Transverse colon (tissue), 4 donors: ENCODE measurements at regions not wholly inside any gene's neighbourhood (a gene's known extent, or its start where the extent isn't known, plus 50 kb on each side); places are given as distances from the start of the nearest gene placed in this dataset.
"Not testable (repeated sequence)": the region's sequence is repeated elsewhere in the genome, so short reads cannot be mapped to it uniquely, and the experiment has no call there.

Source experiments
- DNase-seq: peaks from one replicate; pipeline ENCODE4 v3.0.0-alpha.2; 2019
- H3K27ac ChIP-seq, 4 donors: fragments of 200-600 bp; sonication (generic); 2 replicates each; pipeline ENCODE4 v1.5.1; 2016 to 2018; ENCODE audit warnings: inconsistent platforms in 4 of 4
- H3K27me3 ChIP-seq: fragments of 200-600 bp; sonication (generic); 2 replicates; pipeline ENCODE4 v1.5.1; 2017; ENCODE audit warnings: inconsistent platforms
- H3K36me3 ChIP-seq, 4 donors: fragments of 200-600 bp; sonication (generic); 2 replicates each; pipeline ENCODE4 v1.5.1; 2017 to 2019; ENCODE audit warnings: inconsistent platforms in 4 of 4
- H3K4me1 ChIP-seq, 4 donors: fragments of 200-600 bp; sonication (generic); 2 replicates each; pipeline ENCODE4 v1.5.1; 2017 to 2020; ENCODE audit warnings: inconsistent platforms in 4 of 4
- H3K4me3 ChIP-seq, 4 donors: fragments of 200-600 bp; sonication (generic); 1 replicate in 1 of 4; 2 replicates in 3 of 4; pipeline versions ENCODE4 v1.5.1 to v1.6.1; 2017 to 2019; ENCODE audit warnings: inconsistent platforms in 4 of 4
- H3K9me3 ChIP-seq, 2 donors: fragments of 200-600 bp; sonication (generic); 2 replicates each; pipeline ENCODE4 v1.5.1; 2017 to 2019; ENCODE audit warnings: inconsistent platforms in 2 of 2
- EP300 ChIP-seq: sonication (generic); formaldehyde crosslinking; IDR thresholded peaks from one replicate; pipeline ENCODE4 v1.6.1; 2017; ENCODE audit warnings: antibody characterized with exemption, low read depth
- POLR2A ChIP-seq: fragments of 450-650 bp; IDR thresholded peaks from one replicate; pipeline ENCODE4 v1.6.1; 2016; ENCODE audit warnings: antibody characterized with exemption, mild to moderate bottlenecking, moderate library complexity
- POLR2AphosphoS5 ChIP-seq, 3 donors: sonication (generic); formaldehyde crosslinking; IDR thresholded peaks; one replicate each; pipeline ENCODE4 v1.6.1; 2016; ENCODE audit warnings: antibody characterized with exemption in 3 of 3
- WGBS, 2 donors: methylation state at CpG; one replicate each; pipeline ENCODE4 v1.1.5; 2018; ENCODE audit warnings: low coverage in 1 of 2; 5-methylcytosine and 5-hydroxymethylcytosine counted together
- in situ Hi-C, 4 donors: fragments of 200-750 bp; cut with MboI; loops; one replicate each; pipeline versions ENCODE4 v1.15.0 to v1.15.1; 2017; ENCODE audit warnings: low sequenced_read_pairs in 3 of 4, low pct_ligation_motif_present in 1 of 4, low pct_unique_long_range_greater_than_20kb in 1 of 4
- intact Hi-C: fragments of 100-400 bp; cut with DNase I; formaldehyde crosslinking; loops from one replicate; pipeline ENCODE4 v1.15.1; 2023; ENCODE audit warnings: low total_unique reads
- TF ChIP-seq, protein P1 (sequence below), 5 experiments: fragments of 200-600 bp in 3 of 5; fragments of 450-650 bp in 2 of 5; sonication (generic) in 3 of 5; IDR thresholded peaks; 1 replicate in 2 of 5; 2 replicates in 3 of 5; pipeline ENCODE4 v1.5.1; 2016 to 2017; ENCODE audit warnings: antibody characterized with exemption in 5 of 5, inconsistent platforms in 3 of 5, mild to moderate bottlenecking in 2 of 5, moderate library complexity in 1 of 5

DNA sequence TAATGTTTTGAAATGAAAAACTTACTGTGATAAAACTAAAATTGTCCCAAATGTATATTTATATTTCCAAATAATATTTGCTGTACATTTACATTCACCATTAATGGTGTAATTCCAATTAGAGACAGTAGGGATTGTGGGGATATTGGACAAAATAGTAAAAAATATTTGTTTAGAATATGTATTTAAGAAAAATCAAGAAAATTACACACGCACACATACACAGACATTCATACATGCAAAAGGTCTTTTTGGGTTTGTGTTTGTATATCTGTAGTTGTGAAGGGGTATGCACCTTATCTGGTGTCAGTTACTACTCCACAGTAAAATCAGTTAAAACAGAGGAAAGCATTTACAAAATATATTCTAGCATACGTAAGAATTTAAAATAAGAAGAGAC is 435.9 kb upstream of the ZNF804A start:
- DNase-seq, result no peak
- no peaks in the 10 kb centered on the region for H3K27me3 ChIP-seq
- no peak overlapping the region for H3K27ac ChIP-seq
- H3K36me3 ChIP-seq, result no peaks in the 10 kb centered on the region
- in situ Hi-C loops, result no loop called here
- H3K9me3 ChIP-seq, result no peaks in the 10 kb centered on the region
- no peak overlapping the region for H3K4me3 ChIP-seq
- 84 to 93% methylated on average over 2 of the region's 2 CpGs for WGBS, 2 donors
- TF ChIP-seq, protein P1, sequence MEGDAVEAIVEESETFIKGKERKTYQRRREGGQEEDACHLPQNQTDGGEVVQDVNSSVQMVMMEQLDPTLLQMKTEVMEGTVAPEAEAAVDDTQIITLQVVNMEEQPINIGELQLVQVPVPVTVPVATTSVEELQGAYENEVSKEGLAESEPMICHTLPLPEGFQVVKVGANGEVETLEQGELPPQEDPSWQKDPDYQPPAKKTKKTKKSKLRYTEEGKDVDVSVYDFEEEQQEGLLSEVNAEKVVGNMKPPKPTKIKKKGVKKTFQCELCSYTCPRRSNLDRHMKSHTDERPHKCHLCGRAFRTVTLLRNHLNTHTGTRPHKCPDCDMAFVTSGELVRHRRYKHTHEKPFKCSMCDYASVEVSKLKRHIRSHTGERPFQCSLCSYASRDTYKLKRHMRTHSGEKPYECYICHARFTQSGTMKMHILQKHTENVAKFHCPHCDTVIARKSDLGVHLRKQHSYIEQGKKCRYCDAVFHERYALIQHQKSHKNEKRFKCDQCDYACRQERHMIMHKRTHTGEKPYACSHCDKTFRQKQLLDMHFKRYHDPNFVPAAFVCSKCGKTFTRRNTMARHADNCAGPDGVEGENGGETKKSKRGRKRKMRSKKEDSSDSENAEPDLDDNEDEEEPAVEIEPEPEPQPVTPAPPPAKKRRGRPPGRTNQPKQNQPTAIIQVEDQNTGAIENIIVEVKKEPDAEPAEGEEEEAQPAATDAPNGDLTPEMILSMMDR (IDR thresholded peaks at IDR 0.05), result no peak
- TF ChIP-seq POLR2A (no peak), POLR2AphosphoS5 (IDR thresholded peaks at IDR 0.05) (no peak), EP300 (no peak)
- intact Hi-C loops, result no loop called here
- H3K4me1 ChIP-seq, result no peaks in the 10 kb centered on the region

DNA sequence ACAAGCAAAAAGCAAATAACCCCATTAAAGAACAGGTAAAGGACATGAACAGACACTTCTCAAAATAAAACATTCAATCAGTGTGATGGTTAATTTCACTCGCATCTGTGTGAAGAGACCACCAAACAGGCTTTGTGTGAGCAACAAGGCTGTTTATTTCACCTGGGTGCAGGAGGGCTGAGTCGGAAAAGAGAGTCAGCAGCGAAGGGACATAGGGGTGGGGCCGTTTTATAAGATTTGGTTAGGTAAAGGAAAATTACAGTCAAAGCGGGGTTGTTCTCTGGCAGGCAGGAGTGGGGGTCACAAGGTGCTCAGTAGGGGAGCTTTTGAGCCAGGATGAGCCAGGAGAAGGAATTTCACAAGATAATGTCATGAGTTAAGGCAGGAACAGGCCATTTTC is 429.5 kb upstream of the ZNF804A start:
- H3K27ac ChIP-seq, DNase-seq, in situ Hi-C loops, intact Hi-C loops, H3K36me3 ChIP-seq, H3K4me1 ChIP-seq, H3K27me3 ChIP-seq, H3K9me3 ChIP-seq, H3K4me3 ChIP-seq: not testable (repeated sequence)
- WGBS, 2 donors, result 85 to 92% methylated on average over 5 of the region's 5 CpGs

DNA sequence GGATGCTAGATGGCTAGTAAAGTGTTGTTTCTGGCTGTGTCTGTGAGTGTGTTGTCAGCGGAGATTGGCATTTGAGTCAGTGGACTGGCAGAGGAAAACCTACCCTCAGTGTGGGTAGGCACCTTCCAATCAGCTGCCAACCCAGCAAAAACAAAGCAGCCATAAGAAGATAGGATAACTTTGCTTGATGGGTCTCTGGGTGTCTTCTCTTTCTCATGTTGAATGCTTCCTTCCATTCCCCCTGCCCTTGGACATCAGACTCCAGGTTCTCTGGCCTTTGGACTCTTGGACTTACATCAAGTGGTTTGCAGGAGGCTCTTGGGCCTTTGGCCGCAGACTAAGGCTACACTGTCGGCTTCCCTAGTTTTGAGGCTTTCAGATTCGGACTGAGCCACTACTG is 429.0 kb upstream of the ZNF804A start:
- in situ Hi-C loops, result no loop called here
- H3K27ac ChIP-seq, result no peak overlapping the region
- 75 to 89% methylated on average over 2 to 4 of the region's 4 CpGs for whole genome bisulfite sequencing, 2 donors
- H3K4me1 ChIP-seq, result no peaks in the 10 kb centered on the region
- TF ChIP-seq EP300 (no peak), POLR2A (no peak), POLR2AphosphoS5 (IDR thresholded peaks at IDR 0.05) (no peak)
- TF ChIP-seq, protein P1 (IDR thresholded peaks at IDR 0.05), result no peak
- no peak for DNase-seq
- H3K4me3 ChIP-seq, result no peak overlapping the region
- no peaks in the 10 kb centered on the region for H3K36me3 ChIP-seq
- intact Hi-C loops, result no loop called here
- H3K9me3 ChIP-seq, result no peaks in the 10 kb centered on the region
- no peaks in the 10 kb centered on the region for H3K27me3 ChIP-seq

DNA sequence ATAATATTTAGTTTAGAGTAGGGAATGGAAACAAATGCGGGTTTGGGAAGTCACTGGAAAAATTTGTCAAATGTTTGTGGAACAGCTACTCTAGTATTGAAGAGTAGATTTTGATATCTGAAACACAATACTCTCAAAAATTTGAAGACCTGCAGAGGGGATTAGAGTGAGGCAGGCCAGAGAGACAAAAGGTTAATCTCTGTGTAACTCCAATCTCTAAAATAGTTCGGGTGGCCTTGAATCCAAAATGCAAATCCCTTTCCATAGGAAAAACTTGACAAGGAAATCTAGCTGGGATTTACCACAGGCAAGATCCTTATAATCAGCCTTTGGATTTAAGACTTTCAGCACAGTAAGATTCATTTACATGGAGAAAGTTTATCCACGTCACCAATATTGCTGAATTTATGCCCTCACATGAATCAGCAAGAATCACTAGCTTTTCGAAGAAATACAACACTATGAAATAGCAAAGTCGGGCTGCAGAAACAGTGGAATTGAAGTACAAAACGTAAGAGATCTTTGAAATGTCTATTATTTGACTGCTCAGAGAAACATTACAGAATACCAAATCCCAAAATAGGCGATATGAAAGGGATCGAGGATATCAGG is 423.7 kb upstream of the ZNF804A start:
- Histone ChIP-seq H3K4me1 (no peaks in the 10 kb centered on the region), H3K27me3 (no peaks in the 10 kb centered on the region), H3K36me3 (no peaks in the 10 kb centered on the region), H3K4me3 (no peak overlapping the region), H3K9me3 (no peaks in the 10 kb centered on the region), H3K27ac (no peak overlapping the region)
- WGBS, 2 donors, result 84 to 87% methylated on average over 8 of the region's 8 CpGs
- in situ Hi-C loops (no loop called here), intact Hi-C loops (no loop called here)
- no peak for TF ChIP-seq EP300
- no peak for TF ChIP-seq POLR2AphosphoS5 (IDR thresholded peaks at IDR 0.05)
- no peak for TF ChIP-seq POLR2A
- TF ChIP-seq, protein P1 (IDR thresholded peaks at IDR 0.05), result no peak
- no peak for DNase-seq

DNA sequence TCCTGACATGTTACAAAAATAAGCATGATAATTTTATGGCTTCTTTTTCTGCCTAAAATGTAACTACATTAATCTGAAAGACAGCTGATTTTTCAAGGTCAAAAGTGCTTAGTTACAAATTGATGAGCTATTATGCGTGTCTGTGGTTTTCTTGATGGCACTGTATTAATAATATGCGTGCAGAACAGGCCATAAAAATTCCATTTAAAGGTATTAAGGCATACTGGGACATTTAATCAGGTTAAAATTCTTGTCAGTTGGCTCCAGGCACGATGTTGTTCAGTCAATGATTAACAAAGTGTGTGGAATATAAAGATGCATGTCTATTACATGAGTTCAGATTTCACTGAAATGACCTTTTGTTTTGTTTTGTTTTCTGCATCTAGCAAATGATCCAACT is 420.1 kb upstream of the ZNF804A start:
- in situ Hi-C loops, result no loop called here
- no peaks in the 10 kb centered on the region for H3K4me1 ChIP-seq
- DNase-seq, result no peak
- intact Hi-C loops, result no loop called here
- H3K9me3 ChIP-seq, result peaks cover 0 to 5% of the 10 kb centered on the region in 2 donors
- no peaks in the 10 kb centered on the region for H3K27me3 ChIP-seq
- TF ChIP-seq, protein P1 (IDR thresholded peaks at IDR 0.05), result no peak
- TF ChIP-seq POLR2AphosphoS5 (IDR thresholded peaks at IDR 0.05) (no peak), POLR2A (no peak), EP300 (no peak)
- no peaks in the 10 kb centered on the region for H3K36me3 ChIP-seq
- 25 to 26% methylated on average over 2 to 3 of the region's 3 CpGs for WGBS, 2 donors
- no peak overlapping the region for H3K4me3 ChIP-seq
- H3K27ac ChIP-seq, result no peak overlapping the region
